NCI-H2107 treated with DMSO at 0.1 percent for 48 hours (cell line): ENCODE measurements at regions not wholly inside any gene's neighbourhood (a gene's known extent, or its start where the extent isn't known, plus 50 kb on each side); places are given as distances from the start of the nearest gene placed in this dataset.

ENCODE experiments used
- DNase-seq: peaks from one replicate; lab custom pipeline; 2025; ENCODE audit not compliant: unreplicated experiment; lab: John Stamatoyannopoulos, UW

GRCh38 chr6:54787825-54788224 is 58.7 kb upstream of the FAM83B start:
- no peak for DNase-seq
